Upper lobe of left lung (tissue), 4 donors: ENCODE measurements at regions not wholly inside any gene's neighbourhood (a gene's known extent, or its start where the extent isn't known, plus 50 kb on each side); places are given as distances from the start of the nearest gene placed in this dataset.

Experiments
- CTCF ChIP-seq, 6 experiments: fragments of 450-650 bp in 4 of 6; fragments of 200-600 bp in 2 of 6; sonication (generic) in 2 of 6; IDR thresholded peaks; one replicate each; pipeline ENCODE4 v1.5.1; 2016 to 2019; ENCODE audit warnings: antibody characterized with exemption in 6 of 6
- EP300 ChIP-seq, 4 donors: sonication (generic); formaldehyde crosslinking; IDR thresholded peaks; one replicate each; pipeline ENCODE4 v1.5.1; 2017; ENCODE audit warnings: antibody characterized with exemption in 4 of 4, control low read depth in 2 of 4

- TF ChIP-seq CTCF (IDR thresholded peaks at IDR 0.05), result no peak
- TF ChIP-seq EP300 (IDR thresholded peaks at IDR 0.05), result no peak
Measured at GRCh38 chr6:100177956-100178355, 183.9 kb upstream of the MCHR2 start.
